ENCODE measurements at regions not wholly inside any gene's neighbourhood (a gene's known extent, or its start where the extent isn't known, plus 50 kb on each side); places are given as distances from the start of the nearest gene placed in this dataset.

GRCh38 chr5:52580921-52581320 lies 206.8 kb upstream of the ITGA1 start:
- Histone ChIP-seq H3K79me2 (replicated peaks; ENCODE audit: insufficient read depth, low read length) (no peaks in the 10 kb centered on the region), H3K9me2 (ENCODE audit: insufficient read depth, low read length) (no peaks in the 10 kb centered on the region), H3K4me3 (ENCODE audit: low read length) (no peak overlapping the region), H3K36me3 (ENCODE audit: insufficient read depth, low read length) (no peaks in the 10 kb centered on the region), H3K4me2 (ENCODE audit: low read length) (no peak overlapping the region), H3F3A (ENCODE audit: insufficient read depth, low read length, poor library complexity, severe bottlenecking) (no peaks in the 10 kb centered on the region), H3K27ac (ENCODE audit: low read length) (no peak overlapping the region), H4K20me1 (ENCODE audit: insufficient read depth) (no peaks in the 10 kb centered on the region), H2AFZ (ENCODE audit: low read depth, low read length) (no peak overlapping the region), H3K9me3 (ENCODE audit: low read length) (no peaks in the 10 kb centered on the region), H3K9ac (ENCODE audit: low read length) (no peak overlapping the region), H3K27me3 (ENCODE audit: insufficient read depth, low read depth, low read length) (no peaks in the 10 kb centered on the region)
- TF ChIP-seq POLR2AphosphoS5 (IDR thresholded peaks at IDR 0.05) (no peak), TAF1 (IDR thresholded peaks at IDR 0.05; ENCODE audit: low read depth) (no peak), REST (IDR thresholded peaks at IDR 0.05; ENCODE audit: borderline replicate concordance) (no peak), MXI1 (conservative IDR thresholded peaks at IDR 0.05; ENCODE audit: poor library complexity, severe bottlenecking) (no peak), EP300 (conservative IDR thresholded peaks at IDR 0.05; ENCODE audit: poor library complexity, severe bottlenecking) (no peak), SMC3 (conservative IDR thresholded peaks at IDR 0.05; ENCODE audit: poor library complexity) (no peak), EZH2 (IDR thresholded peaks at IDR 0.05; ENCODE audit: borderline replicate concordance, insufficient read depth, low read length, poor library complexity, severe bottlenecking) (no peak), CTCF (IDR thresholded peaks at IDR 0.05; ENCODE audit: poor library complexity, severe bottlenecking) (no peak), RAD21 (conservative IDR thresholded peaks at IDR 0.05) (no peak)

GRCh38 chr5:52582313-52582712 lies 205.4 kb upstream of the ITGA1 start:
- no peaks in the 10 kb centered on the region for H3K9me2 ChIP-seq (ENCODE audit: insufficient read depth, low read length)
- no peak overlapping the region for H3K4me2 ChIP-seq (ENCODE audit: low read length)
- no peaks in the 10 kb centered on the region for H3K27me3 ChIP-seq (ENCODE audit: insufficient read depth, low read depth, low read length)
- H2AFZ ChIP-seq (ENCODE audit: low read depth, low read length), result no peak overlapping the region
- TF ChIP-seq EZH2 (IDR thresholded peaks at IDR 0.05; ENCODE audit: borderline replicate concordance, insufficient read depth, low read length, poor library complexity, severe bottlenecking) (no peak), SMC3 (conservative IDR thresholded peaks at IDR 0.05; ENCODE audit: poor library complexity) (no peak), CTCF (IDR thresholded peaks at IDR 0.05; ENCODE audit: poor library complexity, severe bottlenecking) (no peak), REST (IDR thresholded peaks at IDR 0.05; ENCODE audit: borderline replicate concordance) (no peak), TAF1 (IDR thresholded peaks at IDR 0.05; ENCODE audit: low read depth) (no peak), MXI1 (conservative IDR thresholded peaks at IDR 0.05; ENCODE audit: poor library complexity, severe bottlenecking) (no peak), EP300 (conservative IDR thresholded peaks at IDR 0.05; ENCODE audit: poor library complexity, severe bottlenecking) (no peak), RAD21 (conservative IDR thresholded peaks at IDR 0.05) (no peak), POLR2AphosphoS5 (IDR thresholded peaks at IDR 0.05) (no peak)
- no peaks in the 10 kb centered on the region for H3K79me2 ChIP-seq (replicated peaks; ENCODE audit: insufficient read depth, low read length)
- H3K4me3 ChIP-seq (ENCODE audit: low read length), result no peak overlapping the region
- no peaks in the 10 kb centered on the region for H3K9me3 ChIP-seq (ENCODE audit: low read length)
- H3K27ac ChIP-seq (ENCODE audit: low read length), result no peak overlapping the region
- no peaks in the 10 kb centered on the region for H3K36me3 ChIP-seq (ENCODE audit: insufficient read depth, low read length)
- no peak overlapping the region for H3K9ac ChIP-seq (ENCODE audit: low read length)
- no peaks in the 10 kb centered on the region for H4K20me1 ChIP-seq (ENCODE audit: insufficient read depth)
- no peaks in the 10 kb centered on the region for H3F3A ChIP-seq (ENCODE audit: insufficient read depth, low read length, poor library complexity, severe bottlenecking)
